Mesenchymal stem cell (in vitro differentiated cells and primary cell): ENCODE measurements at regions not wholly inside any gene's neighbourhood (a gene's known extent, or its start where the extent isn't known, plus 50 kb on each side); places are given as distances from the start of the nearest gene placed in this dataset.
A peak's percentile ranks its signal among the peaks of the same experiment; 100 is the strongest.

ENCODE experiments used
- DNase-seq: peaks from one replicate; pipeline ENCODE4 v3.0.0-alpha.2; 2013
- H2AFZ ChIP-seq: one replicate; pipeline ENCODE4 v1.6.1; 2013; ENCODE audit warnings: low read depth, mild to moderate bottlenecking, control low read depth, inconsistent platforms, low read length, moderate library complexity
- H2AK5ac ChIP-seq: 2 replicates; pipeline ENCODE4 v1.6.1; 2013; ENCODE audit warnings: low read length, moderate library complexity, mild to moderate bottlenecking, inconsistent platforms; ENCODE audit not compliant: severe bottlenecking
- H2BK120ac ChIP-seq: one replicate; pipeline ENCODE4 v1.6.1; 2013; ENCODE audit warnings: low read depth, mild to moderate bottlenecking, inconsistent platforms, low read length, moderate library complexity
- H2BK12ac ChIP-seq, 2 experiments: one replicate each; pipeline ENCODE4 v1.6.1; 2013; ENCODE audit warnings: inconsistent platforms in 2 of 2, low read length in 2 of 2, mild to moderate bottlenecking in 2 of 2, moderate library complexity in 2 of 2, control low read depth in 1 of 2
- H2BK15ac ChIP-seq: one replicate; pipeline ENCODE4 v1.6.1; 2013; ENCODE audit warnings: mild to moderate bottlenecking, low read depth, inconsistent platforms; ENCODE audit not compliant: poor library complexity, severe bottlenecking
- H2BK5ac ChIP-seq: 2 replicates; pipeline ENCODE4 v1.6.1; 2013; ENCODE audit warnings: low read depth, mild to moderate bottlenecking, low read length, control low read depth, inconsistent platforms; ENCODE audit not compliant: poor library complexity, severe bottlenecking
- H3K14ac ChIP-seq, 2 experiments: one replicate each; pipeline ENCODE4 v1.6.1; 2013; ENCODE audit warnings: inconsistent platforms in 2 of 2, low read length in 2 of 2, control low read depth in 1 of 2, mild to moderate bottlenecking in 1 of 2, moderate library complexity in 1 of 2
- H3K18ac ChIP-seq, 2 experiments: one replicate each; pipeline ENCODE4 v1.6.1; 2013; ENCODE audit warnings: inconsistent platforms in 2 of 2, low read length in 2 of 2, control low read depth in 1 of 2, low read depth in 1 of 2, mild to moderate bottlenecking in 1 of 2
- H3K23ac ChIP-seq, 2 experiments: one replicate each; pipeline ENCODE4 v1.6.1; 2013; ENCODE audit warnings: inconsistent platforms in 2 of 2, low read length in 2 of 2, mild to moderate bottlenecking in 2 of 2, moderate library complexity in 2 of 2, control low read depth in 1 of 2
- H3K27ac ChIP-seq: 2 replicates; pipeline ENCODE4 v1.5.1; 2013; ENCODE audit warnings: mild to moderate bottlenecking, moderate library complexity, low read length, control low read depth, inconsistent platforms; ENCODE audit not compliant: poor library complexity, severe bottlenecking
- H3K27me3 ChIP-seq, 2 experiments: 2 replicates each; pipeline versions ENCODE4 v1.6.1 to v1.7.0; 2013; ENCODE audit warnings: low read length in 2 of 2, mild to moderate bottlenecking in 2 of 2, moderate library complexity in 2 of 2, control low read depth in 1 of 2, inconsistent platforms in 1 of 2; ENCODE audit not compliant: control insufficient read depth in 1 of 2, insufficient read depth in 1 of 2
- H3K36me3 ChIP-seq, 2 experiments: 2 replicates each; pipeline versions ENCODE4 v1.6.1 to v1.7.0; 2013; ENCODE audit warnings: low read length in 2 of 2, control low read depth in 1 of 2, inconsistent platforms in 1 of 2, low read depth in 1 of 2, mild to moderate bottlenecking in 1 of 2; ENCODE audit not compliant: insufficient read depth in 2 of 2, control insufficient read depth in 1 of 2
- H3K4ac ChIP-seq, 2 experiments: one replicate each; pipeline ENCODE4 v1.6.1; 2013; ENCODE audit warnings: inconsistent platforms in 2 of 2, low read length in 2 of 2, mild to moderate bottlenecking in 2 of 2, moderate library complexity in 2 of 2, control low read depth in 1 of 2, low read depth in 1 of 2
- H3K4me1 ChIP-seq: 2 replicates; pipeline ENCODE4 v1.6.1; 2013; ENCODE audit warnings: low read depth, low read length, control low read depth; ENCODE audit not compliant: control insufficient read depth, insufficient read depth
- H3K4me2 ChIP-seq: 2 replicates; pipeline ENCODE4 v1.6.1; 2013; ENCODE audit warnings: low read length, mild to moderate bottlenecking, inconsistent platforms; ENCODE audit not compliant: poor library complexity, severe bottlenecking
- H3K4me3 ChIP-seq, 2 experiments: 2 replicates each; pipeline versions ENCODE4 v1.5.1 to v1.7.0; 2013; ENCODE audit warnings: low read length in 2 of 2, mild to moderate bottlenecking in 2 of 2, control low read depth in 1 of 2, low read depth in 1 of 2; ENCODE audit not compliant: insufficient read depth in 1 of 2
- H3K79me1 ChIP-seq: replicated peaks from 2 replicates; pipeline ENCODE4 v1.6.1; 2013; ENCODE audit warnings: mild to moderate bottlenecking, control low read depth, low read length, inconsistent platforms; ENCODE audit not compliant: poor library complexity, severe bottlenecking
- H3K9ac ChIP-seq: 2 replicates; pipeline ENCODE4 v1.7.0; 2013; ENCODE audit warnings: mild to moderate bottlenecking, low read length, moderate library complexity
- H3K9me3 ChIP-seq: 2 replicates; pipeline ENCODE4 v1.7.0; 2013; ENCODE audit warnings: mild to moderate bottlenecking, low read length; ENCODE audit not compliant: control insufficient read depth
- H4K8ac ChIP-seq: one replicate; pipeline ENCODE4 v1.6.1; 2013; ENCODE audit warnings: inconsistent platforms, mild to moderate bottlenecking, low read length, moderate library complexity
- H4K91ac ChIP-seq: one replicate; pipeline ENCODE4 v1.6.1; 2013; ENCODE audit warnings: mild to moderate bottlenecking, low read length, inconsistent platforms
- WGBS: methylation state at CpG from one replicate; pipeline ENCODE4 v1.1.7; 2013; ENCODE audit warnings: mixed read lengths; 5-methylcytosine and 5-hydroxymethylcytosine counted together

- no peaks in the 10 kb centered on the region for H3K79me1 ChIP-seq
- no peak overlapping the region for H3K23ac ChIP-seq
- no peak overlapping the region for H2AFZ ChIP-seq
- H3K4me3 ChIP-seq = no peak overlapping the region
- no peak overlapping the region for H3K4me2 ChIP-seq
- no peak overlapping the region for H3K27ac ChIP-seq
- no peak overlapping the region for H4K8ac ChIP-seq
- H3K4me1 ChIP-seq = no peaks in the 10 kb centered on the region
- no peak overlapping the region for H2BK120ac ChIP-seq
- no peak overlapping the region for H3K14ac ChIP-seq
- no peaks in the 10 kb centered on the region for H3K36me3 ChIP-seq
- H4K91ac ChIP-seq = no peak overlapping the region
- H3K4ac ChIP-seq = no peak overlapping the region
- H2BK15ac ChIP-seq = no peak overlapping the region
- no peak overlapping the region for H2AK5ac ChIP-seq
- no peak overlapping the region for H3K9ac ChIP-seq
- H3K9me3 ChIP-seq = no peaks in the 10 kb centered on the region
- H2BK12ac ChIP-seq = no peak overlapping the region
- H2BK5ac ChIP-seq = no peak overlapping the region
- no CpG with 5 or more reads among the region's 1 CpG for WGBS
- no peak for DNase-seq
- H3K18ac ChIP-seq = no peak overlapping the region
- no peaks in the 10 kb centered on the region for H3K27me3 ChIP-seq
Observed at GRCh38 chr1:212544110-212544509, 64.5 kb upstream of the ATF3 start.

GRCh38 chr1:212545941-212546635 lies 62.5 kb upstream of the ATF3 start:
- Histone ChIP-seq H4K8ac (no peak overlapping the region), H3K23ac (no peak overlapping the region)

GRCh38 chr1:212549503-212550017 lies 59.0 kb upstream of the ATF3 start:
- Histone ChIP-seq H2BK15ac (no peak overlapping the region), H2BK12ac (no peak overlapping the region), H4K8ac (no peak overlapping the region), H3K14ac (no peak overlapping the region), H2AK5ac (no peak overlapping the region), H3K4me3 (no peak overlapping the region), H3K27me3 (no peaks in the 10 kb centered on the region), H3K4ac (no peak overlapping the region), H3K18ac (no peak overlapping the region), H3K9ac (no peak overlapping the region), H2BK120ac (no peak overlapping the region), H4K91ac (no peak overlapping the region), H3K36me3 (no peaks in the 10 kb centered on the region), H3K23ac (no peak overlapping the region), H3K9me3 (no peaks in the 10 kb centered on the region), H2BK5ac (no peak overlapping the region), H3K4me1 (no peaks in the 10 kb centered on the region), H3K27ac (no peak overlapping the region), H3K79me1 (no peaks in the 10 kb centered on the region), H3K4me2 (no peak overlapping the region), H2AFZ (no peak overlapping the region)
- DNase-seq = no peak
- WGBS = 75% methylated on average over 3 of the region's 4 CpGs

More at GRCh38 chr1:212545941-212546635, 62.5 kb upstream of the ATF3 start:
- Histone ChIP-seq H3K27me3 (no peaks in the 10 kb centered on the region), H3K9ac (peak overlapping the region; percentile 87), H3K14ac (no peak overlapping the region), H2BK5ac (no peak overlapping the region), H2AFZ (no peak overlapping the region), H2AK5ac (no peak overlapping the region), H2BK15ac (no peak overlapping the region), H2BK120ac (no peak overlapping the region), H3K27ac (no peak overlapping the region), H4K91ac (no peak overlapping the region), H3K4me3 (no peak overlapping the region), H2BK12ac (no peak overlapping the region), H3K4me2 (no peak overlapping the region), H3K9me3 (no peaks in the 10 kb centered on the region), H3K18ac (peak overlapping the region in 1 of 2 experiments; percentile 40), H3K4me1 (no peaks in the 10 kb centered on the region), H3K79me1 (no peaks in the 10 kb centered on the region), H3K4ac (peak overlapping the region in 1 of 2 experiments; percentile 28), H3K36me3 (no peaks in the 10 kb centered on the region)
- peak; percentile 59 for DNase-seq
- 67% methylated on average over 3 of the region's 5 CpGs for WGBS

- no peaks in the 10 kb centered on the region for H3K36me3 ChIP-seq
- no peak overlapping the region for H2BK5ac ChIP-seq
- H3K9me3 ChIP-seq = peaks cover under 1% of the 10 kb centered on the region
- no peak overlapping the region for H2BK15ac ChIP-seq
- H2AFZ ChIP-seq = no peak overlapping the region
- H3K27me3 ChIP-seq = no peaks in the 10 kb centered on the region
- no peak overlapping the region for H2AK5ac ChIP-seq
- H3K79me1 ChIP-seq = no peaks in the 10 kb centered on the region
- H2BK120ac ChIP-seq = no peak overlapping the region
- no peak overlapping the region for H3K4me2 ChIP-seq
- DNase-seq = no peak
- no peak overlapping the region for H3K23ac ChIP-seq
- H3K4ac ChIP-seq = no peak overlapping the region
- no peak overlapping the region for H3K27ac ChIP-seq
- no peak overlapping the region for H4K91ac ChIP-seq
- no peak overlapping the region for H3K18ac ChIP-seq
- no peaks in the 10 kb centered on the region for H3K4me1 ChIP-seq
- H3K14ac ChIP-seq = no peak overlapping the region
- H3K4me3 ChIP-seq = no peak overlapping the region
- no peak overlapping the region for H4K8ac ChIP-seq
- WGBS = 82% methylated on average over 2 of the region's 4 CpGs
- no peak overlapping the region for H3K9ac ChIP-seq
- no peak overlapping the region for H2BK12ac ChIP-seq
Observed at GRCh38 chr1:212551929-212552328, 56.6 kb upstream of the ATF3 start.
